Activated naive CD4-positive, alpha-beta T cell treated with anti-CD3 and anti-CD28 coated beads for 36 hours (primary cell): ENCODE measurements at regions not wholly inside any gene's neighbourhood (a gene's known extent, or its start where the extent isn't known, plus 50 kb on each side); places are given as distances from the start of the nearest gene placed in this dataset.

Experiments used
- CTCF ChIA-PET: fragments of 350-600 bp; sonication (Branson Sonifier 250); formaldehyde crosslinking; loops from one replicate; lab custom pipeline; 2021; ENCODE audit warnings: antibody characterized with exemption; lab: Charles Lee
- DNase-seq: peaks from one replicate; pipeline ENCODE4 v3.0.0-alpha.2; 2020
- H3K27ac Mint-ChIP-seq: one replicate; pipeline ENCODE4 v1.8.0; 2021; ENCODE audit warnings: mild to moderate bottlenecking, mixed read lengths
- H3K27me3 Mint-ChIP-seq: one replicate; pipeline ENCODE4 v1.8.0; 2021; ENCODE audit warnings: low read depth, mixed read lengths
- H3K36me3 Mint-ChIP-seq: one replicate; pipeline ENCODE4 v1.8.0; 2021; ENCODE audit warnings: low read depth, mixed read lengths
- H3K4me1 Mint-ChIP-seq: one replicate; pipeline ENCODE4 v1.8.0; 2021; ENCODE audit warnings: low read depth, mixed read lengths
- H3K4me3 Mint-ChIP-seq: one replicate; pipeline ENCODE4 v1.8.0; 2021; ENCODE audit warnings: mild to moderate bottlenecking, moderate library complexity, mixed read lengths
- H3K9me3 Mint-ChIP-seq: one replicate; pipeline ENCODE4 v1.8.0; 2021; ENCODE audit warnings: mixed read lengths
- intact Hi-C: fragments of 100-400 bp; cut with micrococcal nuclease; formaldehyde crosslinking; loops from one replicate; pipeline ENCODE4 v1.15.1; 2023

GRCh38 chr11:115085461-115086210 is 407.3 kb downstream of the NXPE2 start:
- no peak overlapping the region for H3K4me3 Mint-ChIP-seq
- no peaks in the 10 kb centered on the region for H3K9me3 Mint-ChIP-seq
- no peak overlapping the region for H3K27ac Mint-ChIP-seq
- no peaks in the 10 kb centered on the region for H3K4me1 Mint-ChIP-seq
- no peaks in the 10 kb centered on the region for H3K36me3 Mint-ChIP-seq
- intact Hi-C loops = no loop called here
- H3K27me3 Mint-ChIP-seq = peaks cover 7% of the 10 kb centered on the region
- CTCF ChIA-PET = no interaction called here
- DNase-seq = no peak

DNA sequence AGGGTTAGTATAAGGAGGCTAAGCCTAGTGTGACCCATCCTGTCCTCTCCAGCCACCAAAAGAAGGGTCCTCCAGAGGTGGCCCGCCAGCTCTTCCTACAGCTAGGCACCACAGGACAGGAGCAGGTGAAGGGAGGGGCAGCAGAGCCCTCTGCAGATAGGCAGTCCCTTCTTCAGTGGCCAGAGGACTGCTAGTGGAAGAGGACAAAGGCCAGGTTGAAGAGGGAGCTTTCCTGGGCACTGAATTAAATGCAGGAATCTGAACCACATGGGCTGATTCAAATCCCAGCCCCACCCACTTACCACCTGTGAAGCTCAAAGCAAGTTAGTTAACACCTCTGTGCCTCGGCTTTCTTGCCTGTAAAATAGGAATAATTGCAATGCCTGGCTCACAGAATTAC is 409.5 kb downstream of the NXPE2 start:
- H3K4me3 Mint-ChIP-seq = no peak overlapping the region
- H3K9me3 Mint-ChIP-seq = no peaks in the 10 kb centered on the region
- no peak for DNase-seq
- no peaks in the 10 kb centered on the region for H3K36me3 Mint-ChIP-seq
- H3K27me3 Mint-ChIP-seq = peaks cover 7% of the 10 kb centered on the region
- intact Hi-C loops = no loop called here
- H3K4me1 Mint-ChIP-seq = no peaks in the 10 kb centered on the region
- no peak overlapping the region for H3K27ac Mint-ChIP-seq
- CTCF ChIA-PET = no interaction called here

DNA sequence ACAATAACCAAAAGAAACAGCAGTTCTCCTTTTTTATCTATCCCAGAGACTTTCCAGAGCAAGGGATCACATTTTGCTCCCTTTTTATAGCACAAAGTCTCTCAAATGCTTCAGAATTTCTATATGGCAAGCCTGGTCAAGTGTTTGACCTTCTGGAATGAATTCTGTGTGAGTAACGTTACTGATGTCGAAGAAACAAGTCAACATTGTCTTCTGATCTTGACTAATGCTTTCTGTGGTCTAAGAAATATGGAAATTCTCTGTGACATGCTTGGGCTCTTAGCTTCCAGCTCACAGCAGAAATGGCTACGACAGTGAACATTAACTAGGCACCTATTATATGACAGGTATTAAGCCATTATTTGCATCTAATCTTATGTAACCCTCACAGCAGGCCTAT is 411.7 kb downstream of the CADM1 start:
- H3K36me3 Mint-ChIP-seq = no peaks in the 10 kb centered on the region
- DNase-seq = no peak
- H3K27me3 Mint-ChIP-seq = peaks cover 6% of the 10 kb centered on the region
- no peaks in the 10 kb centered on the region for H3K4me1 Mint-ChIP-seq
- H3K9me3 Mint-ChIP-seq = no peaks in the 10 kb centered on the region
- intact Hi-C loops = no loop called here
- no peak overlapping the region for H3K4me3 Mint-ChIP-seq
- CTCF ChIA-PET = no interaction called here
- H3K27ac Mint-ChIP-seq = no peak overlapping the region

DNA sequence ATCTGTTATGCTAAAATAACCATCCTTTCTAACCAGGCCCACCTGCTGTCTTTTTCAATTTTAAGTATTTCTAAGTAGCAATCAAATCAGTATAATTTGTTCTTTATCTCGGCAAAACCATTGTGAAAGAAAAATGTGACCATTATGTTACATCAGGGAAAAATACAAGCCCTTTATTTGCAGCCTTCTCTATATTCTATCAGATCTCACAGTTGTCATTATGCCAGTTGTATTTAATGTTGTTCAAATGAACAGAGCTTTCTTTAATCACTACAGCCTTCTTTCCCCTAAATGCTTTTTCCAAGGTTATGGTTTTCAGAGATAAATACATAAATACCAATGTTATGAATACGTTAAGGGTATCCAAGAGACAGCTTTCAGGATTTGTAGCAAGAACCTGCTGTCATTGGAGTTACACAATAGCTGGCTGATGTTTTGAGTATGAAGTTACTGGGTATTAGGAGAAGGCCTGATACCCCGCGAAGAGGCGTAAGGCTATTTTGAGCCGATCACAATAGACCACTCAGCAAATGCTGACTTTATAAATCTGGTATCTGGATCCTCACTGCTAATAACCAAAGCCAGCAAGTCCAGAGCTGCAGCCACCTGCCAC is 406.3 kb downstream of the CADM1 start:
- H3K4me3 Mint-ChIP-seq = no peak overlapping the region
- CTCF ChIA-PET = no interaction called here
- H3K4me1 Mint-ChIP-seq = no peaks in the 10 kb centered on the region
- H3K36me3 Mint-ChIP-seq = no peaks in the 10 kb centered on the region
- no peak for DNase-seq
- no peaks in the 10 kb centered on the region for H3K9me3 Mint-ChIP-seq
- H3K27ac Mint-ChIP-seq = no peak overlapping the region
- H3K27me3 Mint-ChIP-seq = peaks cover 6% of the 10 kb centered on the region
- intact Hi-C loops = no loop called here

DNA sequence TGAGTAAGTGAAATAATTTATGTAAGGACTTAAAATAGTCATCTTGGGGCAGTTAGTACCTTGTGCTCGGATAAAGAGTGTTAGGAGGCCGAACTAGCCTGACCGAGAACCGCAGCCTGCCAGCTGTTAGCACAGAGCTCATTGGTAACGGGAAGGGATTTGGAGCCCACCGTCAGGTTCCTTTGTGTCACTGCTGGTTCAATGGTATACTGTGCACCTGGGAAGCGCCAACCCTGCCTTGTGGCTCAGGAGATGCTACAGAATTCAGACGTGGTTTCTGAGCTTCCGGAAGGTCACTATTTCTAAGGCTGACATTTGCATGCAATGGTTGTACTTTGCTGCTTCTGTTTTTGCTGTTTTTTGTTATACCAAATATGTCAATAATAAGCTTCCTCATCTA is 403.5 kb downstream of the CADM1 start:
- Mint-ChIP-seq H3K4me3 (no peak overlapping the region), H3K36me3 (no peaks in the 10 kb centered on the region), H3K4me1 (no peaks in the 10 kb centered on the region), H3K27me3 (peaks cover 3% of the 10 kb centered on the region), H3K9me3 (no peaks in the 10 kb centered on the region), H3K27ac (no peak overlapping the region)
- DNase-seq = no peak
- intact Hi-C loops = no loop called here
- CTCF ChIA-PET = no interaction called here

DNA sequence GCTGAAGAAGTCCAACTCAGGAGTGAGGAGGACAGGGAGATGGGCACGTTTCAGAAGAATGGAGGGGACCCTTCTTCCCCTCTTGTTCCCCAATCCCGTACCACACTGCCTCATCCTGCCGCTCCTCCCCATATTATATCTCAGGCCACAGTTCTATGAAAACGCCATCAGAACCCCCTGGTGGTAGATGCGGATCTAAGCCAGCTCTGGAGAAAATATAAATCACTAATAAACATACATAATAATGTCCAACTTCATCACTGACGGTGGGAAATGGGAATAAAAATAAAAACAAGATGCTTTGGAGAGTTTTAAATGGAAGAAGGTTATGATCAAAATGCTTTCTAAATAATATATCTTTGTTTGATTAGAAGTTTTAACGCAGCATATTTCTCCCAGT is 400.3 kb downstream of the CADM1 start:
- no peak for DNase-seq
- Mint-ChIP-seq H3K4me3 (no peak overlapping the region), H3K27me3 (peaks cover 6% of the 10 kb centered on the region), H3K9me3 (no peaks in the 10 kb centered on the region), H3K4me1 (no peaks in the 10 kb centered on the region), H3K36me3 (no peaks in the 10 kb centered on the region), H3K27ac (no peak overlapping the region)
- CTCF ChIA-PET = no interaction called here
- intact Hi-C loops = no loop called here

GRCh38 chr11:115104851-115105453 is 399.3 kb downstream of the CADM1 start:
- CTCF ChIA-PET = no interaction called here

GRCh38 chr11:115111066-115111465 is 393.1 kb downstream of the CADM1 start:
- no peak for DNase-seq
- H3K27ac Mint-ChIP-seq = no peak overlapping the region
- intact Hi-C loops = no loop called here
- peaks cover 6% of the 10 kb centered on the region for H3K27me3 Mint-ChIP-seq
- no peak overlapping the region for H3K4me3 Mint-ChIP-seq
- H3K36me3 Mint-ChIP-seq = no peaks in the 10 kb centered on the region
- H3K9me3 Mint-ChIP-seq = no peaks in the 10 kb centered on the region
- H3K4me1 Mint-ChIP-seq = no peaks in the 10 kb centered on the region
- CTCF ChIA-PET = no interaction called here

More at GRCh38 chr11:115104851-115105453, 399.3 kb downstream of the CADM1 start:
- Mint-ChIP-seq H3K9me3 (no peaks in the 10 kb centered on the region), H3K27me3 (peaks cover 6% of the 10 kb centered on the region), H3K4me3 (no peak overlapping the region), H3K36me3 (no peaks in the 10 kb centered on the region), H3K27ac (no peak overlapping the region), H3K4me1 (no peaks in the 10 kb centered on the region)
- intact Hi-C loops = no loop called here
- no peak for DNase-seq

GRCh38 chr11:115112754-115113153 is 391.5 kb downstream of the CADM1 start:
- no peaks in the 10 kb centered on the region for H3K36me3 Mint-ChIP-seq
- intact Hi-C loops = no loop called here
- H3K27me3 Mint-ChIP-seq = peaks cover 9% of the 10 kb centered on the region
- CTCF ChIA-PET = no interaction called here
- H3K4me1 Mint-ChIP-seq = no peaks in the 10 kb centered on the region
- H3K4me3 Mint-ChIP-seq = no peak overlapping the region
- no peak overlapping the region for H3K27ac Mint-ChIP-seq
- no peak for DNase-seq
- H3K9me3 Mint-ChIP-seq = no peaks in the 10 kb centered on the region

- DNase-seq = no peak
- no peaks in the 10 kb centered on the region for H3K9me3 Mint-ChIP-seq
- no peaks in the 10 kb centered on the region for H3K36me3 Mint-ChIP-seq
- H3K27ac Mint-ChIP-seq = no peak overlapping the region
- no peak overlapping the region for H3K4me3 Mint-ChIP-seq
- peaks cover 13% of the 10 kb centered on the region for H3K27me3 Mint-ChIP-seq
- intact Hi-C loops = no loop called here
- CTCF ChIA-PET = no interaction called here
- no peaks in the 10 kb centered on the region for H3K4me1 Mint-ChIP-seq
Measured at GRCh38 chr11:115117956-115118493, 386.2 kb downstream of the CADM1 start.

DNA sequence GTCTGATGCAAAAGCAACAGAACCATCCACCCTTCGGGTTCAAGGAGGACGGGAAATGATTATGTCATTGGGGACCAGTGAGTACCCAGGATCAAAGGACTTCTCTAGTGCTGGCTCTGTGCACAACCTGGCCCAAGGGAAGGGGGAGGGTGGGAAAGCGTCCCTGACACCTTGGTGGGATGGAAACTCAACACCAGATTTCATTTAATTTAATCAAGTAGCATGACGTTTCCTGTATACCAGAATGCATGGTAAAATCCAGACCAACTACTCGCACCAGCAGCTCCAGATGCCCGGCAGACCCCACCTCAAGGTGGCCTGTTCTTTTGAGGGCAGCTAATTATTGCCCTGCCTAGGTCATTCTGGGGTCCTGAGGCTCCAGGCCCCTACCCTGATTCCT is 385.1 kb downstream of the CADM1 start:
- Mint-ChIP-seq H3K4me1 (no peaks in the 10 kb centered on the region), H3K27me3 (peaks cover 8% of the 10 kb centered on the region), H3K27ac (no peak overlapping the region), H3K36me3 (no peaks in the 10 kb centered on the region), H3K9me3 (no peaks in the 10 kb centered on the region), H3K4me3 (no peak overlapping the region)
- CTCF ChIA-PET = no interaction called here
- intact Hi-C loops = no loop called here
- no peak for DNase-seq
